Liver (tissue), 3 donors: ENCODE measurements at regions not wholly inside any gene's neighbourhood (a gene's known extent, or its start where the extent isn't known, plus 50 kb on each side); places are given as distances from the start of the nearest gene placed in this dataset.

ENCODE experiments used
- FOXA2 ChIP-seq: IDR thresholded peaks from 2 replicates; pipeline ENCODE4 v1.6.1; 2016; ENCODE audit warnings: antibody characterized with exemption
- RAD21 ChIP-seq, 2 donors: IDR thresholded peaks; 2 replicates each; pipeline ENCODE4 v1.6.1; 2016; ENCODE audit warnings: antibody characterized with exemption in 2 of 2, mild to moderate bottlenecking in 2 of 2
- REST ChIP-seq: IDR thresholded peaks from 2 replicates; pipeline ENCODE4 v1.6.1; 2016; ENCODE audit warnings: antibody characterized with exemption, mild to moderate bottlenecking
- SP1 ChIP-seq: IDR thresholded peaks from 2 replicates; pipeline ENCODE4 v1.6.1; 2018; ENCODE audit warnings: antibody characterized with exemption, mild to moderate bottlenecking
- TAF1 ChIP-seq: conservative IDR thresholded peaks from 2 replicates; pipeline ENCODE4 v1.6.1; 2016; ENCODE audit warnings: antibody characterized with exemption, mild to moderate bottlenecking
- TF ChIP-seq, protein P1 (sequence below): fragments of 150-350 bp; IDR thresholded peaks from 2 replicates; pipeline ENCODE4 v1.5.1; 2017; ENCODE audit warnings: improper control_type of control experiment, low read depth, low read length; ENCODE audit not compliant: missing input control
- TF ChIP-seq, protein P2 (sequence below): IDR thresholded peaks from 2 replicates; pipeline ENCODE4 v1.6.1; 2016; ENCODE audit warnings: antibody characterized with exemption
- TF ChIP-seq, protein P3 (sequence below): IDR thresholded peaks from 2 replicates; pipeline ENCODE4 v1.6.1; 2016; ENCODE audit warnings: antibody characterized with exemption
- donor health status: healthy.
- donor health status: healthy.

GRCh38 chr7:3103614-3104398 is 60.1 kb upstream of the CARD11 start:
- TF ChIP-seq, protein P1, sequence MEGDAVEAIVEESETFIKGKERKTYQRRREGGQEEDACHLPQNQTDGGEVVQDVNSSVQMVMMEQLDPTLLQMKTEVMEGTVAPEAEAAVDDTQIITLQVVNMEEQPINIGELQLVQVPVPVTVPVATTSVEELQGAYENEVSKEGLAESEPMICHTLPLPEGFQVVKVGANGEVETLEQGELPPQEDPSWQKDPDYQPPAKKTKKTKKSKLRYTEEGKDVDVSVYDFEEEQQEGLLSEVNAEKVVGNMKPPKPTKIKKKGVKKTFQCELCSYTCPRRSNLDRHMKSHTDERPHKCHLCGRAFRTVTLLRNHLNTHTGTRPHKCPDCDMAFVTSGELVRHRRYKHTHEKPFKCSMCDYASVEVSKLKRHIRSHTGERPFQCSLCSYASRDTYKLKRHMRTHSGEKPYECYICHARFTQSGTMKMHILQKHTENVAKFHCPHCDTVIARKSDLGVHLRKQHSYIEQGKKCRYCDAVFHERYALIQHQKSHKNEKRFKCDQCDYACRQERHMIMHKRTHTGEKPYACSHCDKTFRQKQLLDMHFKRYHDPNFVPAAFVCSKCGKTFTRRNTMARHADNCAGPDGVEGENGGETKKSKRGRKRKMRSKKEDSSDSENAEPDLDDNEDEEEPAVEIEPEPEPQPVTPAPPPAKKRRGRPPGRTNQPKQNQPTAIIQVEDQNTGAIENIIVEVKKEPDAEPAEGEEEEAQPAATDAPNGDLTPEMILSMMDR = no peak
- TF ChIP-seq, protein P2, sequence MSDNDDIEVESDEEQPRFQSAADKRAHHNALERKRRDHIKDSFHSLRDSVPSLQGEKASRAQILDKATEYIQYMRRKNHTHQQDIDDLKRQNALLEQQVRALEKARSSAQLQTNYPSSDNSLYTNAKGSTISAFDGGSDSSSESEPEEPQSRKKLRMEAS = no peak
- TF ChIP-seq REST (no peak), SP1 (no peak), TAF1 (no peak), FOXA2 (no peak), RAD21 (IDR thresholded peaks at IDR 0.05) (no peak)
- TF ChIP-seq, protein P3, sequence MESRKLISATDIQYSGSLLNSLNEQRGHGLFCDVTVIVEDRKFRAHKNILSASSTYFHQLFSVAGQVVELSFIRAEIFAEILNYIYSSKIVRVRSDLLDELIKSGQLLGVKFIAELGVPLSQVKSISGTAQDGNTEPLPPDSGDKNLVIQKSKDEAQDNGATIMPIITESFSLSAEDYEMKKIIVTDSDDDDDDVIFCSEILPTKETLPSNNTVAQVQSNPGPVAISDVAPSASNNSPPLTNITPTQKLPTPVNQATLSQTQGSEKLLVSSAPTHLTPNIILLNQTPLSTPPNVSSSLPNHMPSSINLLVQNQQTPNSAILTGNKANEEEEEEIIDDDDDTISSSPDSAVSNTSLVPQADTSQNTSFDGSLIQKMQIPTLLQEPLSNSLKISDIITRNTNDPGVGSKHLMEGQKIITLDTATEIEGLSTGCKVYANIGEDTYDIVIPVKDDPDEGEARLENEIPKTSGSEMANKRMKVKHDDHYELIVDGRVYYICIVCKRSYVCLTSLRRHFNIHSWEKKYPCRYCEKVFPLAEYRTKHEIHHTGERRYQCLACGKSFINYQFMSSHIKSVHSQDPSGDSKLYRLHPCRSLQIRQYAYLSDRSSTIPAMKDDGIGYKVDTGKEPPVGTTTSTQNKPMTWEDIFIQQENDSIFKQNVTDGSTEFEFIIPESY = no peak
